Right lobe of liver (tissue), 1 donor: ENCODE measurements at regions not wholly inside any gene's neighbourhood (a gene's known extent, or its start where the extent isn't known, plus 50 kb on each side); places are given as distances from the start of the nearest gene placed in this dataset.

ENCODE experiments used
- small RNA-seq, 2 experiments: library from RNA; depleted of rRNA; stranded (forward); fragments of <200 nt; gene quantifications; one replicate each; pipeline ENCODE3, GENCODE V24; 2016

Small RNAs in the stretch of these regions (small RNA-seq; reads per million reads assigned to genes)
- 0 reads per million in 2 experiments for gene AC074348.1
- gene RNU2-29P, result 0.26 to 0.29 reads per million in 2 experiments
